Common myeloid progenitor, CD34-positive (primary cell): ENCODE measurements at regions not wholly inside any gene's neighbourhood (a gene's known extent, or its start where the extent isn't known, plus 50 kb on each side); places are given as distances from the start of the nearest gene placed in this dataset.

Experiments used
- CTCF ChIA-PET: fragments of 350-600 bp; sonication (Branson Sonifier 250); formaldehyde crosslinking; loops from one replicate; lab custom pipeline; 2021; ENCODE audit warnings: antibody characterized with exemption; lab: Charles Lee
- POLR2A ChIA-PET: fragments of 350-600 bp; sonication (Branson Sonifier 250); formaldehyde crosslinking; loops from one replicate; lab custom pipeline; 2021; ENCODE audit warnings: antibody characterized with exemption; lab: Charles Lee
- DNase-seq, 3 donors: peaks; one replicate each; pipeline versions ENCODE4 v3.0.0 to v3.0.0-alpha.2; 2013
- H3K27ac ChIP-seq, 2 experiments: 1 replicate in 1 of 2; 2 replicates in 1 of 2; pipeline ENCODE4 v1.7.0; 2013; ENCODE audit warnings: inconsistent platforms in 2 of 2, low read length in 2 of 2, mild to moderate bottlenecking in 2 of 2, low read depth in 1 of 2, moderate library complexity in 1 of 2; ENCODE audit not compliant: severe bottlenecking in 2 of 2, insufficient read depth in 1 of 2, poor library complexity in 1 of 2
- H3K27me3 ChIP-seq, 5 experiments: replicated peaks in 2 of 5; 1 replicate in 3 of 5; 2 replicates in 2 of 5; pipeline versions ENCODE4 v1.6.1 to v1.7.0; 2013; ENCODE audit warnings: low read length in 4 of 5, mild to moderate bottlenecking in 2 of 5, moderate library complexity in 2 of 5, inconsistent platforms in 1 of 5; ENCODE audit not compliant: insufficient read depth in 5 of 5, control insufficient read depth in 4 of 5
- H3K36me3 ChIP-seq, 4 experiments: 1 replicate in 2 of 4; 2 replicates in 2 of 4; pipeline versions ENCODE4 v1.6.1 to v1.7.0; 2013; ENCODE audit warnings: low read length in 3 of 4, control low read depth in 1 of 4, mild to moderate bottlenecking in 1 of 4; ENCODE audit not compliant: control insufficient read depth in 4 of 4, insufficient read depth in 4 of 4
- H3K4me1 ChIP-seq, 4 experiments: 1 replicate in 3 of 4; 2 replicates in 1 of 4; pipeline versions ENCODE4 v1.6.1 to v1.7.1; 2013; ENCODE audit warnings: low read length in 3 of 4, mild to moderate bottlenecking in 3 of 4, control low read depth in 1 of 4, inconsistent platforms in 1 of 4, moderate library complexity in 1 of 4; ENCODE audit not compliant: control insufficient read depth in 4 of 4, insufficient read depth in 4 of 4; ENCODE audit errors: control extremely low read depth in 1 of 4
- H3K4me3 ChIP-seq, 7 experiments: 1 replicate in 4 of 7; 2 replicates in 3 of 7; pipeline versions ENCODE4 v1.5.1 to v1.7.0; 2013; ENCODE audit warnings: mild to moderate bottlenecking in 7 of 7, low read length in 6 of 7, moderate library complexity in 6 of 7, inconsistent platforms in 2 of 7, low read depth in 2 of 7, control low read depth in 1 of 7; ENCODE audit not compliant: insufficient read depth in 4 of 7, control insufficient read depth in 1 of 7; ENCODE audit errors: extremely low read depth in 1 of 7
- H3K9me3 ChIP-seq, 5 experiments: 1 replicate in 4 of 5; 2 replicates in 1 of 5; pipeline versions ENCODE4 v1.6.1 to v1.7.1; 2013; ENCODE audit warnings: low read length in 4 of 5, mild to moderate bottlenecking in 2 of 5, inconsistent platforms in 1 of 5, low read depth in 1 of 5, moderate library complexity in 1 of 5; ENCODE audit not compliant: control insufficient read depth in 4 of 5, insufficient read depth in 2 of 5; ENCODE audit errors: control extremely low read depth in 1 of 5
- WGBS: methylation state at CpG from one replicate; pipeline ENCODE4 v1.1.5; 2013; ENCODE audit not compliant: insufficient coverage; 5-methylcytosine and 5-hydroxymethylcytosine counted together

DNA sequence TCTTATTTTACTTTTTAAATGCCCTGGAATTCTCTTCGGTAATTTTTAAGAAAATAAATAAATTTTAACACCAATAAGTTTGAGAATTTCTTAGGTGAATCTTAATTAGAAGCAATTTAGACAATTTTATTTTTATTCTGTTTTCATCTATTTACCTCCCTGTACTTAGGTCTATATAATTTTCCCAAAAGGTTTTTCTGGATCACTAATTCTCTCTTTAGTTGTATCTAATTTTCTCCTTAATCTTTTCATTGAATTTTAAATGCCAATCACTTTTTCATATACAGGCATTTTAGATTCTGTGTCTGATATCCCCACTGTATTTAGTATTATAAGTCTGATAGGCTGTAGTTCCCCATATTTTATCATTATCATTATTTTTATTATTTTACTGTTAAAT lies 845.3 kb downstream of the TRIML1 start:
- Histone ChIP-seq H3K4me3 (no peak overlapping the region), H3K4me1 (no peaks in the 10 kb centered on the region), H3K36me3 (no peaks in the 10 kb centered on the region), H3K9me3 (peaks cover 0 to 4% (median 0%) of the 10 kb centered on the region in 5 experiments), H3K27me3 (no peaks in the 10 kb centered on the region), H3K27ac (no peak overlapping the region)
- DNase-seq, result no peak
- WGBS, result no CpG with 5 or more reads among the region's 1 CpG
- ChIA-PET POLR2A (no interaction called here), CTCF (no interaction called here)

DNA sequence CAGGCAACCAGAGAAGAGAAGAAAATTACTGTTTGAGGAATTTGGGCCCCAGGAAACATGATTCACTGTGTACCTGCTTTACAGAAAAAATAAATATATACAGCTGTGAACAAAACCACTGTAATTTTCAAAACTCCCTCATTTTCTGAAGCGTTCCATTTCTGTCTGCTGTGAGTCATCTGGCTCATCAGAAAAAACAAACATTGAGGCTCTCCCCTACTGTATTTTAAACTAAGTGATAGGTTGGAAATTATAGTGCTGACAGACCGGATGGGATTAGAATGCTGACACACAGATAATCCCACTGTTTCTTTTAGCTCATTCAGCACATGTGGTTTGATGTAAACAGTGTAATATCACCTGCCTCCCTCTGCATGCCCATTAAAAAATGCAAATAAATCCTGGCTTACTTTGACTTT lies 847.0 kb downstream of the TRIML1 start:
- Histone ChIP-seq H3K27me3 (no peaks in the 10 kb centered on the region), H3K9me3 (peaks cover 0 to 4% (median 0%) of the 10 kb centered on the region in 5 experiments), H3K4me1 (no peaks in the 10 kb centered on the region), H3K36me3 (no peaks in the 10 kb centered on the region), H3K27ac (no peak overlapping the region), H3K4me3 (no peak overlapping the region)
- ChIA-PET CTCF (no interaction called here), POLR2A (no interaction called here)
- DNase-seq, result no peak
- no CpG with 5 or more reads among the region's 2 CpGs for WGBS

DNA sequence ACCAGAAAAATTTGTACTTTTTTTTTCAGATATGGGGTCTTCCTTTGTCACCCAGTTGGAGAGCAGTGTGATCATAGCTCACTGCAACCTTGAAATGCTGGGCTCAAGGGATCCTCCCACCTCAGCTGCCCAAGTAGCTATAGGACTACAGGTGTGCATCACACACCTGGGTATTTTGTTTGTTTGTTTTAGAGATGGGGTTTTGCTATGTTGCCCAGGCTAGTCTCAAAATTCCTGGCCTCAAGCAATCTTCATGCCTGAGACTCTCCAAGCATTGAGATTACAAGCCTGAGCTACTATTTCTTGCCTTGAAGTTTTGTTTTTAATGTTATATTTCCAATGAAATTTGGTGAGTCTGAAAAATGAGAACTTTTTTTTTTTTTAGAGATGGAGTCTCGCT lies 847.8 kb downstream of the TRIML1 start:
- no peaks in the 10 kb centered on the region for H3K27me3 ChIP-seq
- ChIA-PET POLR2A (interaction anchor here (0.7 kb wide), 1 partner anchor 76 kb away, joined by 3 read pairs; no protein-coding TSS in a partner anchor), CTCF (no interaction called here)
- 100% methylated on average over 1 of the region's 1 CpG for WGBS
- no peak for DNase-seq
- no peaks in the 10 kb centered on the region for H3K4me1 ChIP-seq
- no peak overlapping the region for H3K4me3 ChIP-seq
- H3K27ac ChIP-seq, result no peak overlapping the region
- H3K9me3 ChIP-seq, result peaks cover 0 to 4% (median 0%) of the 10 kb centered on the region in 5 experiments
- no peaks in the 10 kb centered on the region for H3K36me3 ChIP-seq

DNA sequence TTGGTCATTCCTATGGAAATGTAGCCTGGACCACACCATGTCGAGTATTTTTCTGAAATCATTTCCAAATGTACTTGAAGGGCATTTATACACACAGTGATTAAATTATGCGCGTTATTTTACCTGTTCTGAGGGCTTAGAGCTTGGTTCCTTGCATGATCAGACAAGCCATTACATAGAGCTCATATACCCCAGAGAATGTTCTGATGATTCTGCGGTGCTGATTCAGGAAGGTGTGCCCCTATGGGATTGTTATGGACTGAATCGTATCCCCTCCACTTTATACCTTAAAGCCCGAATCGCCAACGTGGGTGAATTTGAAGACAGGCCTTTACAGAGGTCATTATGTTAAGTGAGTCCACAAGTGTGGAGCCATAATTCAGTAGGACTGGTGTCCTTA lies 848.9 kb downstream of the TRIML1 start:
- no peak overlapping the region for H3K27ac ChIP-seq
- ChIA-PET CTCF (no interaction called here), POLR2A (no interaction called here)
- no peak for DNase-seq
- WGBS, result 100% methylated on average over 7 of the region's 8 CpGs
- no peaks in the 10 kb centered on the region for H3K4me1 ChIP-seq
- H3K36me3 ChIP-seq, result no peaks in the 10 kb centered on the region
- no peak overlapping the region for H3K4me3 ChIP-seq
- H3K27me3 ChIP-seq, result no peaks in the 10 kb centered on the region
- H3K9me3 ChIP-seq, result peaks cover 0 to 4% (median 0%) of the 10 kb centered on the region in 5 experiments

DNA sequence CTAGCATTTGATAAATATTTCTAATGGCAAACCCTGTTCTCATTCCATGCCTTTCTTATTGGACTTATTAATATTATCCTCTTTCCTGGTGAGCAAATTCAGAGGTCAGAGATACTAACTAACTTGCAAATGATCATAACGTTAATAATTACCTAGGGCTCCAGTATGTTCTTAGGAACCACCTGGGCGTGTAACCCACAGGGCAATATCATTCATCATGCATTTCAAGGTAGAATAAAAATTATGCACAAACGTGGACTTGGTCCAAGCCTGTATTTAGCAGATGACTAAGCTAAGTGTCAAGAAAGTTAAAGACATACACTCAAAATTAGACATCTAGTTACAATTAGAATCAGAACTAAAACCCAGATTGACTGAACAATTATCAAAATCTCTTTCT lies 850.1 kb downstream of the TRIML1 start:
- Histone ChIP-seq H3K27ac (no peak overlapping the region), H3K4me3 (no peak overlapping the region), H3K9me3 (peaks cover 0 to 2% (median 0%) of the 10 kb centered on the region in 5 experiments), H3K27me3 (no peaks in the 10 kb centered on the region), H3K36me3 (no peaks in the 10 kb centered on the region), H3K4me1 (no peaks in the 10 kb centered on the region)
- CTCF ChIA-PET, result no interaction called here
- no peak for DNase-seq
- POLR2A ChIA-PET, result no interaction called here
- WGBS, result 92% methylated on average over 3 of the region's 3 CpGs

DNA sequence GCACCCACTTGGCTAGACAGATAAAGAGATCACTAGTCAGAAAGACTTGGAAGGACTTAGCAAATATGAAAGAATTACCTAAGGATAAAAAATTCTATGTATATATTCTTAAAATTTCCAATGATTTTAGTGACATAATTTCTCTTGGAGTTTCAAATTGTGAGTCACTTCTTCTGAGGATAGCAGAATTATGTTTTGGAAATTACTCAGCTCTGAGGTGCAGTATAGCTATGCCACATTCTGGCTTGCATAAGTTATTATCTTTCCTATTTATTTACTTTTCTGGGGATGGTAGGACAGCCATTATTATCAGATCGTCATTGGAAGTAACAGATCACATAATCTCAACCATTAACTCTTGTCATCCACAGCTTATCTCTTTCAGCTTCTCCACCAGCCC lies 853.5 kb downstream of the TRIML1 start:
- ChIA-PET CTCF (no interaction called here), POLR2A (no interaction called here)
- no peaks in the 10 kb centered on the region for H3K27me3 ChIP-seq
- no peak for DNase-seq
- no peak overlapping the region for H3K27ac ChIP-seq
- 83% methylated on average over 1 of the region's 1 CpG for WGBS
- no peaks in the 10 kb centered on the region for H3K36me3 ChIP-seq
- no peak overlapping the region for H3K4me3 ChIP-seq
- H3K9me3 ChIP-seq, result peaks cover 0 to 2% (median 0%) of the 10 kb centered on the region in 5 experiments
- no peaks in the 10 kb centered on the region for H3K4me1 ChIP-seq

DNA sequence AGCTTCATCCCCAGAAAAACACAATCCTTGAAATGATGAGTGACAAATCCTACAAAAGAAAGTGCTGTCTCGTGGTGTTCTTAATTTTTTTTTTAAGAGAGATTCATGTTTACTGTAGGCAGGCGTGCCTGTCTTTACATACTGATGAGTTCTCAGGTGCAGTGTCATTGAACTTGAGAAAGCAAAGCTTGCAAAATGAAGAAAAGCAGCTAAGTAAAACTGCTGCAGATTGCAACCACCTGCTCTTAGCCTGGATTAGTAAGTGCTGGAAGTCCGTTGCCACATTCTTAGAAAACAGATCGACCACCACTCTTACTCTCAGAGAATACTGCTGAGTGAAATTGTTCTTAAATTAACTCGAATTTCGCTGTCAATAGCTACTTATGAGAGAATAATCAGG lies 854.6 kb downstream of the TRIML1 start:
- ChIA-PET CTCF (interaction anchor here (0.6 kb wide), 1 partner anchor 1193 kb away, joined by 3 read pairs; no protein-coding TSS in a partner anchor), POLR2A (no interaction called here)
- Histone ChIP-seq H3K36me3 (no peaks in the 10 kb centered on the region), H3K27ac (no peak overlapping the region), H3K9me3 (no peaks in the 10 kb centered on the region), H3K4me1 (no peaks in the 10 kb centered on the region), H3K4me3 (no peak overlapping the region), H3K27me3 (no peaks in the 10 kb centered on the region)
- no peak for DNase-seq
- 94% methylated on average over 3 of the region's 6 CpGs for WGBS
